T-cell (primary cell): ENCODE measurements at regions not wholly inside any gene's neighbourhood (a gene's known extent, or its start where the extent isn't known, plus 50 kb on each side); places are given as distances from the start of the nearest gene placed in this dataset.

Experiments used
- ATAC-seq, 4 experiments: fragments of 200-7000 bp in 3 of 4; fragments of 150-1000 bp in 1 of 4; cut with Tn5 transposase; replicated peaks in 1 of 4; 1 replicate in 3 of 4; 2 replicates in 1 of 4; pipeline ENCODE4 v1.10.0; 2021; ENCODE audit warnings: moderate library complexity in 3 of 4, mild to moderate bottlenecking in 2 of 4, moderate number of reproducible peaks in 1 of 4
- CTCF ChIA-PET, 2 donors: fragments of 300-600 bp; sonication (Branson Sonifier 250); formaldehyde crosslinking; loops; one replicate each; lab custom pipeline; 2022; ENCODE audit warnings: antibody characterized with exemption in 2 of 2; lab: Charles Lee
- POLR2A ChIA-PET, 2 donors: fragments of 300-600 bp; sonication (Branson Sonifier 250); formaldehyde crosslinking; loops; one replicate each; lab custom pipeline; 2022; ENCODE audit warnings: antibody characterized with exemption in 2 of 2; lab: Charles Lee
- DNase-seq, 35 experiments: peaks; one replicate each; pipeline versions ENCODE4 v3.0.0 to v3.0.0-alpha.2; 2013 to 2023
- H3K27ac ChIP-seq: one replicate; pipeline ENCODE4 v1.5.1; 2013; ENCODE audit warnings: low read length
- H3K27me3 ChIP-seq, 2 experiments: replicated peaks in 1 of 2; 1 replicate in 1 of 2; 2 replicates in 1 of 2; pipeline versions ENCODE4 v1.6.1 to v1.7.0; 2013; ENCODE audit warnings: low read length in 1 of 2, mixed read lengths in 1 of 2; ENCODE audit not compliant: control insufficient read depth in 2 of 2, insufficient read depth in 2 of 2; ENCODE audit errors: extremely low read depth in 1 of 2
- H3K36me3 ChIP-seq, 2 donors: 1 replicate in 1 of 2; 2 replicates in 1 of 2; pipeline versions ENCODE4 v1.6.1 to v1.7.0; 2013; ENCODE audit warnings: low read length in 1 of 2; ENCODE audit not compliant: control insufficient read depth in 2 of 2, insufficient read depth in 1 of 2; ENCODE audit errors: extremely low read depth in 1 of 2
- H3K4me1 ChIP-seq, 2 experiments: 1 replicate in 1 of 2; 2 replicates in 1 of 2; pipeline versions ENCODE4 v1.6.1 to v1.7.0; 2013; ENCODE audit warnings: low read length in 2 of 2, mixed read lengths in 1 of 2; ENCODE audit not compliant: insufficient read depth in 2 of 2, control insufficient read depth in 1 of 2; ENCODE audit errors: extremely low read depth in 1 of 2
- H3K4me3 ChIP-seq, 2 donors: 1 replicate in 1 of 2; 2 replicates in 1 of 2; pipeline versions ENCODE4 v1.5.1 to v1.7.0; 2013; ENCODE audit warnings: mild to moderate bottlenecking in 2 of 2, low read length in 1 of 2, moderate library complexity in 1 of 2; ENCODE audit not compliant: control insufficient read depth in 1 of 2; ENCODE audit errors: extremely low read depth in 1 of 2
- H3K9me3 ChIP-seq: 2 replicates; pipeline ENCODE4 v1.7.0; 2013
- H3K27ac Mint-ChIP-seq, 2 donors: one replicate each; pipeline ENCODE4 v1.8.0; 2020 to 2021; ENCODE audit warnings: mild to moderate bottlenecking in 2 of 2, mixed read lengths in 2 of 2
- H3K27me3 Mint-ChIP-seq, 2 donors: one replicate each; pipeline ENCODE4 v1.8.0; 2021 to 2022; ENCODE audit warnings: mixed read lengths in 2 of 2
- H3K36me3 Mint-ChIP-seq: one replicate; pipeline ENCODE4 v1.8.0; 2021; ENCODE audit warnings: mixed read lengths
- H3K4me1 Mint-ChIP-seq, 3 donors: one replicate each; pipeline ENCODE4 v1.8.0; 2020 to 2022; ENCODE audit warnings: mixed read lengths in 3 of 3, mild to moderate bottlenecking in 1 of 3
- H3K4me3 Mint-ChIP-seq, 3 donors: one replicate each; pipeline ENCODE4 v1.8.0; 2020 to 2022; ENCODE audit warnings: mild to moderate bottlenecking in 3 of 3, mixed read lengths in 3 of 3, moderate library complexity in 3 of 3
- H3K9me3 Mint-ChIP-seq, 3 donors: one replicate each; pipeline ENCODE4 v1.8.0; 2020 to 2022; ENCODE audit warnings: mixed read lengths in 3 of 3
- WGBS: methylation state at CpG from one replicate; pipeline ENCODE4 v1.1.5; 2013; ENCODE audit warnings: missing lambda C conversion rate; ENCODE audit not compliant: insufficient coverage; 5-methylcytosine and 5-hydroxymethylcytosine counted together

DNA sequence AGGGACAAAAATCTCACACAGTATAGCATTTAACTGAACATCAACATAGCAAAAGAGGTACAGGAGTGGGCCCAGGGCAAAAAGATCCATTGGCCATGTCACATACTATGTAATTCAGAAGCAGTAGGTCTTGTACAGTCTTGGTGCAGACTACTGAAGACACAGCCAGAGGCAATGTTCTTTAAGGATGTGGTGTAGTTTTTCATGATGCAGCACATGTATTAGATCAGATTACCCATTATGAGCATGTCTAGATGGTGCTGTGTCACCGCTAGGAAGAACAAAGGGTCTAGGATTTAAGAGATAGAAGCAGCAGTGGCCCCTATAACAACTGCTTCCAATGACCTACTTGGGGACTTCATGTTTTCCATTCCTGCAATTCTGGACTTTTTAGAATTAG is 610.4 kb upstream of the MEF2C start:
- no peaks in the 10 kb centered on the region for H3K36me3 Mint-ChIP-seq
- no peaks in the 10 kb centered on the region for H3K4me1 Mint-ChIP-seq
- no CpG with 5 or more reads among the region's 1 CpG for WGBS
- Histone ChIP-seq H3K27me3 (no peaks in the 10 kb centered on the region), H3K4me1 (no peaks in the 10 kb centered on the region), H3K4me3 (no peak overlapping the region), H3K36me3 (no peaks in the 10 kb centered on the region), H3K9me3 (no peaks in the 10 kb centered on the region), H3K27ac (no peak overlapping the region)
- H3K27ac Mint-ChIP-seq, result no peak overlapping the region
- POLR2A ChIA-PET, result no interaction called here
- no peaks in the 10 kb centered on the region for H3K27me3 Mint-ChIP-seq
- DNase-seq (no peak), ATAC-seq (no peak)
- CTCF ChIA-PET, result no interaction called here
- peaks cover 3 to 9% (median 3%) of the 10 kb centered on the region in 3 donors for H3K9me3 Mint-ChIP-seq
- no peak overlapping the region for H3K4me3 Mint-ChIP-seq

GRCh38 chr5:89484962-89485361 is 602.0 kb upstream of the MEF2C start:
- Mint-ChIP-seq H3K27me3 (no peaks in the 10 kb centered on the region), H3K4me1 (no peaks in the 10 kb centered on the region), H3K27ac (no peak overlapping the region), H3K9me3 (peaks cover 0 to 4% (median 3%) of the 10 kb centered on the region in 3 donors), H3K4me3 (no peak overlapping the region), H3K36me3 (no peaks in the 10 kb centered on the region)
- ChIA-PET POLR2A (no interaction called here), CTCF (no interaction called here)
- ATAC-seq (no peak), DNase-seq (no peak)
- no peaks in the 10 kb centered on the region for H3K27me3 ChIP-seq
- WGBS, result no CpG with 5 or more reads among the region's 1 CpG
- H3K27ac ChIP-seq, result no peak overlapping the region
- H3K36me3 ChIP-seq, result no peaks in the 10 kb centered on the region
- no peaks in the 10 kb centered on the region for H3K9me3 ChIP-seq
- no peaks in the 10 kb centered on the region for H3K4me1 ChIP-seq
- H3K4me3 ChIP-seq, result no peak overlapping the region

DNA sequence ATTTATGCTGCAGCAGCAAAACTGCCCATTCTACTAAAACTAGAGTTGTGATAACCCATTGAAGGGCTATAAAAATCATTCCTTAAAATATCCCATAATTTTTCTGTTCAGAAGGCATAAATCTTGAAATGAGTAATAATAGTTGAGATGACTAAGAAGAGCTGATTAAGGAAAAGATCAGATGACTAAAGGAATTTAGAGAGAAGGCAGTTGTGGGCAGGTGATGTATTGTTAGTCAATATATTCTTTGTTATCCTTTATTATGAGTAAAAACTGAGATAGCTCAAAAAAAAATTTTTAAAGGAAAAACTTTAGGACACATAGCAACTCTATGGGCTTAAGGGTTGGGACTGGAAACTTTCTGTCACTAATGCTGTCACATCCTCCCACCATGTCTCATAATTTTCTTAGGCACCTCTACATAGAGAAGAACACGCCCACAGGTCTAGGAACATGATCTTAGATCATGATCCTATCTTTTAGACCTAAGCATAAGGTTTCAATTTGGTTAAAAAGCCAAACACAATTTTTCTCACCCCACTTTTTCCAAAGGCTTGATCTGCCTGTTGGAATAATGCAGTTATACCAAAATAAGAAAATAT is 597.5 kb upstream of the MEF2C start:
- WGBS, result no CpG with 5 or more reads among the region's 1 CpG
- H3K4me3 Mint-ChIP-seq, result no peak overlapping the region
- no peaks in the 10 kb centered on the region for H3K4me1 Mint-ChIP-seq
- peaks cover 0 to 6% (median 0%) of the 10 kb centered on the region in 3 donors for H3K9me3 Mint-ChIP-seq
- ATAC-seq (no peak), DNase-seq (no peak)
- ChIA-PET POLR2A (no interaction called here), CTCF (no interaction called here)
- no peaks in the 10 kb centered on the region for H3K36me3 Mint-ChIP-seq
- Histone ChIP-seq H3K4me3 (no peak overlapping the region), H3K27ac (no peak overlapping the region), H3K27me3 (no peaks in the 10 kb centered on the region), H3K36me3 (no peaks in the 10 kb centered on the region), H3K9me3 (no peaks in the 10 kb centered on the region), H3K4me1 (no peaks in the 10 kb centered on the region)
- H3K27ac Mint-ChIP-seq, result no peak overlapping the region
- H3K27me3 Mint-ChIP-seq, result no peaks in the 10 kb centered on the region

DNA sequence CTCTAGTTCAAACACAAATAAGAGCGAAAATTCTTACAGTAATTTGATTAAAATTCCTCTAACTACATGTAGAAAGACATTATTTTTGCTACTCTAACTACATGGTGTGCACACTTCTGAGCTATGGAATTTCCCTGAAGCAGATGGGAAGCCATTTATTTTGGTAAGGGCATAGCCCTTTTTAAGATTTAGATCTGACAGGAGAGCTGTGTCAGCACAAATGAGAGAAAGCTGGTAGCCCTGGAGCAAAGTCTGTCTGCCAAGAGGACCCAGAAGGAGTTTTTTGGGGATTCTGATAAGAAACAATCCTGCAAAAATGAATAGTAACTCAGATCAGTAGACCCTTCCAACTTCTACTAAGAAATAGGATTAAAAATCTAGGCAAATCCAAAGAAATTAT is 595.9 kb upstream of the MEF2C start:
- Histone ChIP-seq H3K36me3 (no peaks in the 10 kb centered on the region), H3K27me3 (no peaks in the 10 kb centered on the region), H3K4me1 (no peaks in the 10 kb centered on the region), H3K4me3 (no peak overlapping the region), H3K27ac (no peak overlapping the region), H3K9me3 (no peaks in the 10 kb centered on the region)
- no CpG with 5 or more reads among the region's 1 CpG for WGBS
- peaks cover 0 to 4% (median 0%) of the 10 kb centered on the region in 3 donors for H3K9me3 Mint-ChIP-seq
- H3K27ac Mint-ChIP-seq, result no peak overlapping the region
- ChIA-PET POLR2A (no interaction called here), CTCF (no interaction called here)
- H3K27me3 Mint-ChIP-seq, result no peaks in the 10 kb centered on the region
- no peak for DNase-seq
- H3K36me3 Mint-ChIP-seq, result no peaks in the 10 kb centered on the region
- ATAC-seq, result no peak
- H3K4me3 Mint-ChIP-seq, result no peak overlapping the region
- no peaks in the 10 kb centered on the region for H3K4me1 Mint-ChIP-seq

- no peaks in the 10 kb centered on the region for H3K36me3 Mint-ChIP-seq
- Histone ChIP-seq H3K4me1 (no peaks in the 10 kb centered on the region), H3K27ac (no peak overlapping the region), H3K36me3 (no peaks in the 10 kb centered on the region), H3K9me3 (no peaks in the 10 kb centered on the region), H3K4me3 (no peak overlapping the region), H3K27me3 (no peaks in the 10 kb centered on the region)
- H3K27me3 Mint-ChIP-seq, result no peaks in the 10 kb centered on the region
- POLR2A ChIA-PET, result no interaction called here
- WGBS, result no CpG with 5 or more reads among the region's 3 CpGs
- no peak overlapping the region for H3K4me3 Mint-ChIP-seq
- CTCF ChIA-PET, result no interaction called here
- ATAC-seq, result no peak
- H3K27ac Mint-ChIP-seq, result no peak overlapping the region
- DNase-seq, result no peak
- H3K9me3 Mint-ChIP-seq, result peaks cover 0 to 10% (median 2%) of the 10 kb centered on the region in 3 donors
- no peaks in the 10 kb centered on the region for H3K4me1 Mint-ChIP-seq
Measured at GRCh38 chr5:89473196-89473595, 590.2 kb upstream of the MEF2C start.

DNA sequence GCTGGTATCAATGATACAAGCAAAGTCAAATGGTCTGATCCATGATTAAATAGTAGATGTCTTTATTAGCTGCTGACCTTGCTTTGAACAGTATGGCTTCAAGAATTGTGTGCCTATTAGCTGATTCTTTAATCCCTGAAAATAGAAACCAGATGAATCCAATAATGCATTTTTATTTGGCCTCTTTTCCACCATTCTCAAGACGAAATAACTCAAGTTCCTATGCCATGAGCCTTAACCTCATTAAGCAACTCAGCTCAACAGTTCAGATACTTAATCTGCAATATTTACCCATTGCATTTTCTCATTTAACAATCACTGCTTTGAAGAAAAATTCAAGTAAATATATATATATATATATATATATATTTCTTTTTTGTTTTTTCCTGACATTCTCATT is 588.6 kb upstream of the MEF2C start:
- no peaks in the 10 kb centered on the region for H3K4me1 ChIP-seq

DNA sequence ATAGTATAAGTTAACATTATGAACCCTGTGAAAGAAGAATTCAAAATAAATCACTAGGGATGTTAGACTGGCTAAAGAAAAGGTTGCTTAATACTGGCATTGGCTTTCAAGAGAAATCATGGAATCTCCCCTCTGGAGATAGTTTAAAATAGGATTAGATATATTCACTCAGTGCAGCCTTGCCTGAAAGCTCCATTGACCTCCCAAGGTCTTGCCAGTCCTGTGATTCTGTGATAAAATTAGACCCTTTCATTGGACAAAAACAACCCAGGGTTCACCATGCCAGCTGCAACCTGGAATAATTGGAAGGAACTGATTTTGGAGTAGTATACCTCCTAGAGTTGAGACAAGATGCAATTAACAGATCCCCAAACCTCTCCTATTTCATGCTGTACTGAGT is 588.1 kb upstream of the MEF2C start:
- H3K27ac Mint-ChIP-seq, result no peak overlapping the region
- H3K4me3 ChIP-seq, result no peak overlapping the region
- POLR2A ChIA-PET, result no interaction called here
- H3K27ac ChIP-seq, result no peak overlapping the region
- no peak overlapping the region for H3K4me3 Mint-ChIP-seq
- H3K36me3 ChIP-seq, result no peaks in the 10 kb centered on the region
- H3K4me1 Mint-ChIP-seq, result no peaks in the 10 kb centered on the region
- no peaks in the 10 kb centered on the region for H3K9me3 ChIP-seq
- no peaks in the 10 kb centered on the region for H3K27me3 Mint-ChIP-seq
- H3K4me1 ChIP-seq, result no peaks in the 10 kb centered on the region
- no peaks in the 10 kb centered on the region for H3K27me3 ChIP-seq
- no peak for DNase-seq
- CTCF ChIA-PET, result no interaction called here
- no peaks in the 10 kb centered on the region for H3K36me3 Mint-ChIP-seq
- no peak for ATAC-seq
- peaks cover 0 to 6% (median 2%) of the 10 kb centered on the region in 3 donors for H3K9me3 Mint-ChIP-seq

More for the DNA sequence above, 588.6 kb upstream of the MEF2C start:
- H3K4me3 Mint-ChIP-seq, result no peak overlapping the region
- peaks cover 0 to 6% (median 2%) of the 10 kb centered on the region in 3 donors for H3K9me3 Mint-ChIP-seq
- H3K9me3 ChIP-seq, result no peaks in the 10 kb centered on the region
- no peak overlapping the region for H3K4me3 ChIP-seq
- H3K27me3 Mint-ChIP-seq, result no peaks in the 10 kb centered on the region
- 60% methylated on average over 1 of the region's 1 CpG for WGBS
- H3K36me3 Mint-ChIP-seq, result no peaks in the 10 kb centered on the region
- no peak overlapping the region for H3K27ac ChIP-seq
- no peaks in the 10 kb centered on the region for H3K4me1 Mint-ChIP-seq
- ATAC-seq (no peak), DNase-seq (no peak)
- ChIA-PET POLR2A (no interaction called here), CTCF (no interaction called here)
- H3K27ac Mint-ChIP-seq, result no peak overlapping the region
- no peaks in the 10 kb centered on the region for H3K36me3 ChIP-seq
- H3K27me3 ChIP-seq, result no peaks in the 10 kb centered on the region
